ENCODE measurements at regions not wholly inside any gene's neighbourhood (a gene's known extent, or its start where the extent isn't known, plus 50 kb on each side); places are given as distances from the start of the nearest gene placed in this dataset.
A peak's percentile ranks its signal among the peaks of the same experiment; 100 is the strongest.

- peak; percentile 65 for DNase-seq (ENCODE audit: low read depth)
- Histone ChIP-seq H3K27me3 (ENCODE audit: control insufficient read depth, insufficient read depth, low read length) (no peaks in the 10 kb centered on the region), H3K36me3 (ENCODE audit: control insufficient read depth, insufficient read depth, low read length) (no peaks in the 10 kb centered on the region), H3K4me3 (ENCODE audit: low read depth, low read length) (no peak overlapping the region)
- CTCF ChIA-PET: interaction anchor here (1.3 kb wide), 1 partner anchor 39 kb away, joined by 3 read pairs; no protein-coding TSS in a partner anchor
- no peak for TF ChIP-seq CTCF (IDR thresholded peaks at IDR 0.05; ENCODE audit: insufficient read depth, low read depth, low read length)
- POLR2A ChIA-PET: no interaction called here
Measured at GRCh38 chr10:4775808-4776207, 50.2 kb upstream of the AKR1E2 start.

DNA sequence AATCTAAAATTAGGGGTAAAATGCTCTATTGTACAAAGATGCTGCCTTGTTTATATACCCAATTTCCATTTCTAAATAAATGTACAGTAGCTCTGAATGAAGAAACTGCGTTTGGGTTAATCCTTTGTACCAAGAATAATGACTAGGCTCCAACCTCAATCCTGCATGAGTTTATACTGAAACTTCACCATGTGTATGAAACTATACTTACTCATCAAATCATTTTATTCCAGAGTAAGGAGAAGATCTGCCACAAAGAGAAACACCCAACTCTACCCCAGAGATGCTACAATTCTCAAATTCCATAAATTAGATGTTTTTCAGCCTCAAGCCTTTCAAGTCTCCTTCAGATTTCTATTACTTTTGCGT lies 53.8 kb upstream of the AKR1E2 start:
- no peak for DNase-seq (ENCODE audit: low read depth)
- Histone ChIP-seq H3K36me3 (ENCODE audit: control insufficient read depth, insufficient read depth, low read length) (no peaks in the 10 kb centered on the region), H3K27me3 (ENCODE audit: control insufficient read depth, insufficient read depth, low read length) (no peaks in the 10 kb centered on the region), H3K4me3 (ENCODE audit: low read depth, low read length) (no peak overlapping the region)
- ChIA-PET CTCF (interaction anchor here (1.1 to 3.0 kb wide), 3 partner anchors 114 to 1575 kb away, joined by 3 to 10 read pairs (median 3); no protein-coding TSS in a partner anchor), POLR2A (interaction anchor here (0.5 to 1.0 kb wide), 2 partner anchors 274 to 992 kb away, joined by 4 read pairs; no protein-coding TSS in a partner anchor)
- TF ChIP-seq CTCF (IDR thresholded peaks at IDR 0.05; ENCODE audit: insufficient read depth, low read depth, low read length): no peak

GRCh38 chr10:4771554-4772201 lies 54.3 kb upstream of the AKR1E2 start:
- TF ChIP-seq CTCF (IDR thresholded peaks at IDR 0.05; ENCODE audit: insufficient read depth, low read depth, low read length): no peak
- H3K27me3 ChIP-seq (ENCODE audit: control insufficient read depth, insufficient read depth, low read length): no peaks in the 10 kb centered on the region
- no peak overlapping the region for H3K4me3 ChIP-seq (ENCODE audit: low read depth, low read length)
- ChIA-PET POLR2A (interaction anchor here (0.5 to 1.0 kb wide), 2 partner anchors 273 to 991 kb away, joined by 4 read pairs; no protein-coding TSS in a partner anchor), CTCF (interaction anchor here (1.0 to 3.0 kb wide), 3 partner anchors 115 to 1574 kb away, joined by 3 to 10 read pairs (median 3); no protein-coding TSS in a partner anchor)
- no peaks in the 10 kb centered on the region for H3K36me3 ChIP-seq (ENCODE audit: control insufficient read depth, insufficient read depth, low read length)
- peak; percentile 37 for DNase-seq (ENCODE audit: low read depth)

GRCh38 chr10:4770801-4771553 lies 55.0 kb upstream of the AKR1E2 start:
- no peaks in the 10 kb centered on the region for H3K36me3 ChIP-seq (ENCODE audit: control insufficient read depth, insufficient read depth, low read length)
- DNase-seq (ENCODE audit: low read depth): peak; percentile 94
- no peak overlapping the region for H3K4me3 ChIP-seq (ENCODE audit: low read depth, low read length)
- TF ChIP-seq CTCF (IDR thresholded peaks at IDR 0.05; ENCODE audit: insufficient read depth, low read depth, low read length): peak; percentile 24; the same call in 1 of the 2 replicates
- ChIA-PET CTCF (interaction anchor here (1.0 to 3.0 kb wide), 4 partner anchors 114 to 1583 kb away, joined by 3 to 10 read pairs (median 3); no protein-coding TSS in a partner anchor), POLR2A (interaction anchor here (0.6 to 1.0 kb wide), 2 partner anchors 697 to 991 kb away, joined by 4 to 5 read pairs; no protein-coding TSS in a partner anchor)
- no peaks in the 10 kb centered on the region for H3K27me3 ChIP-seq (ENCODE audit: control insufficient read depth, insufficient read depth, low read length)

GRCh38 chr10:4768416-4768815 lies 57.6 kb upstream of the AKR1E2 start:
- no peaks in the 10 kb centered on the region for H3K27me3 ChIP-seq (ENCODE audit: control insufficient read depth, insufficient read depth, low read length)
- no peak for TF ChIP-seq CTCF (IDR thresholded peaks at IDR 0.05; ENCODE audit: insufficient read depth, low read depth, low read length)
- ChIA-PET CTCF (no interaction called here), POLR2A (no interaction called here)
- no peaks in the 10 kb centered on the region for H3K36me3 ChIP-seq (ENCODE audit: control insufficient read depth, insufficient read depth, low read length)
- no peak for DNase-seq (ENCODE audit: low read depth)
- H3K4me3 ChIP-seq (ENCODE audit: low read depth, low read length): no peak overlapping the region
